GM23248 (cell line): ENCODE measurements at regions not wholly inside any gene's neighbourhood (a gene's known extent, or its start where the extent isn't known, plus 50 kb on each side); places are given as distances from the start of the nearest gene placed in this dataset.
"Not testable (repeated sequence)": the region's sequence is repeated elsewhere in the genome, so short reads cannot be mapped to it uniquely, and the experiment has no call there.

Source experiments
- DNase-seq: peaks from one replicate; pipeline ENCODE4 v3.0.0-alpha.2; 2015
- H2AFZ ChIP-seq: fragments of 200-600 bp; sonication (generic); 2 replicates; pipeline ENCODE4 v1.6.1; 2016; ENCODE audit warnings: antibody characterized with exemption
- H3F3A ChIP-seq: fragments of 200-600 bp; sonication (generic); 2 replicates; pipeline ENCODE4 v1.6.1; 2016; ENCODE audit warnings: mild to moderate bottlenecking, antibody characterized with exemption, mixed run types; ENCODE audit not compliant: insufficient read depth
- H3K27ac ChIP-seq: fragments of 200-600 bp; sonication (generic); 2 replicates; pipeline ENCODE4 v1.5.1; 2016; ENCODE audit warnings: mild to moderate bottlenecking
- H3K27me3 ChIP-seq: fragments of 200-600 bp; sonication (generic); replicated peaks from 2 replicates; pipeline ENCODE4 v1.6.1; 2016; ENCODE audit warnings: mild to moderate bottlenecking; ENCODE audit not compliant: insufficient read depth
- H3K36me3 ChIP-seq: fragments of 200-600 bp; sonication (generic); 2 replicates; pipeline ENCODE4 v1.6.1; 2016; ENCODE audit warnings: low read depth, mild to moderate bottlenecking
- H3K4me1 ChIP-seq: fragments of 200-600 bp; sonication (generic); 2 replicates; pipeline ENCODE4 v1.6.1; 2016; ENCODE audit warnings: mild to moderate bottlenecking; ENCODE audit not compliant: insufficient read depth
- H3K4me2 ChIP-seq: fragments of 200-600 bp; sonication (generic); one replicate; pipeline ENCODE4 v1.6.1; 2016; ENCODE audit warnings: mild to moderate bottlenecking; ENCODE audit not compliant: unreplicated experiment
- H3K4me3 ChIP-seq: fragments of 200-600 bp; sonication (generic); 2 replicates; pipeline ENCODE4 v1.5.1; 2016; ENCODE audit warnings: mild to moderate bottlenecking
- H3K79me2 ChIP-seq: fragments of 200-600 bp; sonication (generic); 2 replicates; pipeline ENCODE4 v1.6.1; 2016; ENCODE audit warnings: mild to moderate bottlenecking; ENCODE audit not compliant: insufficient read depth
- H3K9ac ChIP-seq: fragments of 200-600 bp; sonication (generic); 2 replicates; pipeline ENCODE4 v1.6.1; 2016; ENCODE audit warnings: mild to moderate bottlenecking
- H3K9me2 ChIP-seq: fragments of 200-600 bp; sonication (generic); 2 replicates; pipeline ENCODE4 v1.6.1; 2016; ENCODE audit warnings: mixed run types, mild to moderate bottlenecking, moderate library complexity; ENCODE audit not compliant: insufficient read depth
- H3K9me3 ChIP-seq: fragments of 200-600 bp; sonication (generic); one replicate; pipeline ENCODE4 v1.6.1; 2017; ENCODE audit warnings: low read depth
- H4K20me1 ChIP-seq: fragments of 200-600 bp; sonication (generic); 2 replicates; pipeline ENCODE4 v1.6.0; 2016; ENCODE audit not compliant: insufficient read depth
- EZH2 ChIP-seq: fragments of 200-600 bp; sonication (generic); IDR thresholded peaks from 2 replicates; pipeline ENCODE4 v1.6.1; 2018; ENCODE audit warnings: antibody characterized with exemption, mild to moderate bottlenecking; ENCODE audit not compliant: insufficient read depth, poor library complexity, severe bottlenecking
- EZH2phosphoT487 ChIP-seq: fragments of 200-600 bp; sonication (generic); IDR thresholded peaks from 2 replicates; pipeline ENCODE4 v1.6.1; 2018; ENCODE audit warnings: antibody characterized with exemption, moderate library complexity, mild to moderate bottlenecking, low read depth; ENCODE audit not compliant: insufficient read depth
- WGBS, 2 experiments: methylation state at CpG; one replicate each; pipeline ENCODE4 v1.1.6; 2015 to 2017; ENCODE audit warnings: low lambda C conversion rate in 2 of 2, low coverage in 1 of 2; ENCODE audit errors: missing lambda C conversion rate in 2 of 2; 5-methylcytosine and 5-hydroxymethylcytosine counted together
- in situ Hi-C: fragments of 300-500 bp; cut with MboI; formaldehyde crosslinking; loops from 2 replicates; pipeline ENCODE4 v1.15.0; 2020

DNA sequence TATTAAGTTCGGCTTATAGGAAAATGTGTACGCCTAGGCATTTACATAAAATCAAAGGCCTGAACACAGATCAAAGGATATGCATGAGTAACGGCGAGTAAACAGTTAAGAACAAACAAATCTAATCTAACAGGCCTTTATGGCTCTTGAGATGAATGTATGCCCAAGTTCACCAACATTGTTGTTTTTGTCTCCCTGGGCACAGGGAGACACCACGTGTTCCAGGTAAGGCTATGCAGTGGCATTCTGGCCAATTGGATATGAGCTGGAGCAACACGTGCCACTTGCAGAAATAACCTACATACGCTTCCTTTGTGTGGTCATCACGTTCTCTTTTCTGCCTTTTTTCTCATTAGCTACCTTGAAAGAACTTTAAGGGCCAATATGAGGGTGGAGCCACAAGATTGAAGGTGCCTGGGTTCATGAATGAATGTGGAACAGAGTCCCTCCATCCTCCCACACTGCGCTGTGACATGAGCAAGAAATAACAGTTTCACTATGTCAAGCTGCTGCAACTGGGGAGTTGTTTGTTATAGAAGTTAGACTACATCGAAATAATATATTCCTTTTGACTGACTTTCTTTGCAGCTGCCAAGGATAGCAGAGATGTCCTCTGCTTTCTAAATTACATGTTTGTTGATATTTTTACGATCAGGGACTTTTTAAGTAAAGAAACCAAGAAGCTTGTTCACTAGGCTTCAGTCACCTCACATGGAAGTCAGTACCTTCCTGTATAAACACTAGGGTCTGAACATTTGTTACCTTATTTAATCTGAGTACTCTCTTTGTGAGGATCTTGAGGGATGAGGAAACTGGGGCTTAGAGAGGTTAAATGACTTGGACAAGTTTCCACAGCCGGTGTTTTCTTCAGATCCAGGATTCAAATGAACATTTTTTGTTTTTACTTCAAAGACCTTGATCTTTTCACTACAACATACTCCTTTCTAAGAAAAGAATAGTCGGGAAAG, 427.5 kb upstream of the TBL1XR1 start:
- Histone ChIP-seq H3K27ac (no peak overlapping the region), H3K27me3 (no peaks in the 10 kb centered on the region), H3K4me2 (no peak overlapping the region), H3K9me2 (no peaks in the 10 kb centered on the region), H3K4me1 (no peaks in the 10 kb centered on the region), H4K20me1 (no peaks in the 10 kb centered on the region), H3K79me2 (no peaks in the 10 kb centered on the region), H3K36me3 (no peaks in the 10 kb centered on the region), H2AFZ (no peak overlapping the region), H3K9ac (no peak overlapping the region), H3K9me3 (no peaks in the 10 kb centered on the region), H3F3A (no peaks in the 10 kb centered on the region), H3K4me3 (no peak overlapping the region)
- in situ Hi-C loops: no loop called here
- DNase-seq: no peak
- TF ChIP-seq EZH2 (no peak), EZH2phosphoT487 (no peak)
- WGBS, 2 experiments: 95% methylated on average over 13 of the region's 13 CpGs

DNA sequence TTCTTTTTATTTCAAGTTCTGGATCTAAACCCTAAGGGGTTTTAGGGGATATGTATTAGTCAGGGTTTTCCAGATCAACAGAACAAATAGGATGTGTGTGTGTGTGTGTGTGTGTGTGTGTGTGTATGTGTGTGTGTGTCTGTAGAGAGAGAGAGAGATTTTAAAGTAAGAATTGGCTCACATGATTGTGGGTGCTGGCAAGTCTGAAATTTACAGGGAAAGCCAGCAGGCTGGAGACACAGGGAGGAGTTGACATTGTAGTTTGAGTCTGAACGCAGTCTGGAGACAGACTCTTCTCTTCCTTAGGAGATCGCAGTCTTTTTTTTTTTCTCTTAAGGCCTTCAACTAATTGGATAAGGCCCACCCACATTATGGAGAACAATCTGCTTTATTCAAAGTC, 428.8 kb upstream of the TBL1XR1 start:
- WGBS, 2 experiments: 61 to 66% methylated on average over 2 of the region's 2 CpGs
- H3K9me2 ChIP-seq: no peaks in the 10 kb centered on the region
- no peak overlapping the region for H3K4me3 ChIP-seq
- TF ChIP-seq EZH2: no peak
- TF ChIP-seq EZH2phosphoT487: no peak
- H3K4me2 ChIP-seq: no peak overlapping the region
- no peaks in the 10 kb centered on the region for H3K9me3 ChIP-seq
- H3K79me2 ChIP-seq: no peaks in the 10 kb centered on the region
- no peaks in the 10 kb centered on the region; the same call in 1 of the 2 replicates for H3K4me1 ChIP-seq
- H3K27me3 ChIP-seq: no peaks in the 10 kb centered on the region
- H3K27ac ChIP-seq: no peak overlapping the region
- no peaks in the 10 kb centered on the region for H3F3A ChIP-seq
- no peaks in the 10 kb centered on the region for H4K20me1 ChIP-seq
- H3K36me3 ChIP-seq: no peaks in the 10 kb centered on the region
- H2AFZ ChIP-seq: no peak overlapping the region
- H3K9ac ChIP-seq: no peak overlapping the region
- in situ Hi-C loops: no loop called here
- DNase-seq: no peak

GRCh38 chr3:177628095-177628719, 430.9 kb upstream of the TBL1XR1 start:
- H4K20me1 ChIP-seq, H3F3A ChIP-seq, H3K79me2 ChIP-seq, H3K9me3 ChIP-seq, H3K4me1 ChIP-seq, H2AFZ ChIP-seq, in situ Hi-C loops, DNase-seq, H3K4me2 ChIP-seq, H3K27ac ChIP-seq, H3K36me3 ChIP-seq, H3K4me3 ChIP-seq, H3K9me2 ChIP-seq, H3K9ac ChIP-seq, H3K27me3 ChIP-seq: not testable (repeated sequence)

DNA sequence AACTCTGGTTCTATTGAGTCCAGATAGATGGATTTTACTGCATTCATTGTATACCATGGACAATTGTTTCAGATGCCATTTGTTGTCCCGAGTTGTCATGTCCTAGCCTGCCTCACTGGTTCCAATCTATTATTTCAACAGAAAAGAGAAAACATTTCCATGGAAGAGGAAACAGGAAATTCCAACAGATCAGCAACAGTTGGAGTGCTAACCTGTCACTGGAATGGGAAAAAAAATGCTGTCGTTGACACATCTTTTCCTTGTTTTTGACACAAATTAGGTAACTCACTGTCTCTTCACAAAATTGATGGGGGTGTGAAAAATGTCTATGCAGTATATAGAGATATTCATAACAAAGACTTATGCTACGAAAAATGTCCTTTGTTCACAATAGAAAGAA, 432.0 kb upstream of the TBL1XR1 start:
- no peak overlapping the region for H3K9ac ChIP-seq
- 67 to 68% methylated on average over 3 of the region's 3 CpGs for WGBS, 2 experiments
- no peaks in the 10 kb centered on the region for H3K9me3 ChIP-seq
- H3K4me3 ChIP-seq: no peak overlapping the region
- no peak for TF ChIP-seq EZH2phosphoT487
- TF ChIP-seq EZH2: no peak
- DNase-seq: no peak
- no peaks in the 10 kb centered on the region for H3K36me3 ChIP-seq
- H3K9me2 ChIP-seq: no peaks in the 10 kb centered on the region
- no peak overlapping the region for H3K27ac ChIP-seq
- in situ Hi-C loops: no loop called here
- no peaks in the 10 kb centered on the region for H3K27me3 ChIP-seq
- no peaks in the 10 kb centered on the region for H3K79me2 ChIP-seq
- peaks cover 12% of the 10 kb centered on the region; the same call in 1 of the 2 replicates for H3F3A ChIP-seq
- H3K4me2 ChIP-seq: no peak overlapping the region
- H2AFZ ChIP-seq: no peak overlapping the region
- H4K20me1 ChIP-seq: no peaks in the 10 kb centered on the region
- H3K4me1 ChIP-seq: peaks cover 11% of the 10 kb centered on the region
